ENCODE measurements at regions not wholly inside any gene's neighbourhood (a gene's known extent, or its start where the extent isn't known, plus 50 kb on each side); places are given as distances from the start of the nearest gene placed in this dataset.

DNA sequence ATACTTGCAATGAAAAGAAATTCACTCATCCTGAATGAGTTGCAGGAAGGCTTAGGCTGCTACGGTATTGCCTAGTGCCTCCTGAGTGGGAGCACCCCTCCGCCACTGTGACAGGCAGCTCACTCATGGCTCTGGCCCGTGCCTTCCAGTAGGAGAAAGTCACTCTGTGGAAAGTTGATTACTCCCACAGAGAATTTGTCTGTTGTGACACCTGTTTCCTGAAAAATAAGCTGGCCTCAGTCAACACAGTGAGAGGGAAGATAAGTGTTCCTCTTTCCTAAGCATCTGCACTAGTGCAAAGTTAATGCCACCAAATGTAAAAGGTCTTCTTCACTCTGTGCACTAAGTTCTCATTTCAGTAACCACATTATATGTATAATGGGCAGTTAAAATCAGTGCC lies 158.8 kb upstream of the INHBA start:
- Histone ChIP-seq H3K36me3 (peaks cover 0 to 2% (median 0%) of the 10 kb centered on the region in 6 donors), H3K9me3 (peaks cover 0 to 33% (median 23%) of the 10 kb centered on the region in 8 donors), H3K27ac (no peak overlapping the region), H3K4me3 (no peak overlapping the region), H3K27me3 (replicated peaks in 1 of 7) (no peaks in the 10 kb centered on the region), H3K4me1 (peaks cover 0 to 9% (median 2%) of the 10 kb centered on the region in 6 donors)
- DNase-seq, result no peak
- no peak for TF ChIP-seq POLR2A (IDR thresholded peaks at IDR 0.05)
- TF ChIP-seq POLR2AphosphoS5 (IDR thresholded peaks at IDR 0.05), result no peak
- TF ChIP-seq, protein P1, sequence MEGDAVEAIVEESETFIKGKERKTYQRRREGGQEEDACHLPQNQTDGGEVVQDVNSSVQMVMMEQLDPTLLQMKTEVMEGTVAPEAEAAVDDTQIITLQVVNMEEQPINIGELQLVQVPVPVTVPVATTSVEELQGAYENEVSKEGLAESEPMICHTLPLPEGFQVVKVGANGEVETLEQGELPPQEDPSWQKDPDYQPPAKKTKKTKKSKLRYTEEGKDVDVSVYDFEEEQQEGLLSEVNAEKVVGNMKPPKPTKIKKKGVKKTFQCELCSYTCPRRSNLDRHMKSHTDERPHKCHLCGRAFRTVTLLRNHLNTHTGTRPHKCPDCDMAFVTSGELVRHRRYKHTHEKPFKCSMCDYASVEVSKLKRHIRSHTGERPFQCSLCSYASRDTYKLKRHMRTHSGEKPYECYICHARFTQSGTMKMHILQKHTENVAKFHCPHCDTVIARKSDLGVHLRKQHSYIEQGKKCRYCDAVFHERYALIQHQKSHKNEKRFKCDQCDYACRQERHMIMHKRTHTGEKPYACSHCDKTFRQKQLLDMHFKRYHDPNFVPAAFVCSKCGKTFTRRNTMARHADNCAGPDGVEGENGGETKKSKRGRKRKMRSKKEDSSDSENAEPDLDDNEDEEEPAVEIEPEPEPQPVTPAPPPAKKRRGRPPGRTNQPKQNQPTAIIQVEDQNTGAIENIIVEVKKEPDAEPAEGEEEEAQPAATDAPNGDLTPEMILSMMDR (IDR thresholded peaks at IDR 0.05 in 8 of 11, conservative IDR thresholded peaks at IDR 0.05 in 3 of 11), result no peak
- 19 to 24% (median 22%) methylated on average over 3 of the region's 3 CpGs for WGBS, 5 donors
- intact Hi-C loops (cut with DNase I; ENCODE audit: low total_unique reads), result no loop called here

DNA sequence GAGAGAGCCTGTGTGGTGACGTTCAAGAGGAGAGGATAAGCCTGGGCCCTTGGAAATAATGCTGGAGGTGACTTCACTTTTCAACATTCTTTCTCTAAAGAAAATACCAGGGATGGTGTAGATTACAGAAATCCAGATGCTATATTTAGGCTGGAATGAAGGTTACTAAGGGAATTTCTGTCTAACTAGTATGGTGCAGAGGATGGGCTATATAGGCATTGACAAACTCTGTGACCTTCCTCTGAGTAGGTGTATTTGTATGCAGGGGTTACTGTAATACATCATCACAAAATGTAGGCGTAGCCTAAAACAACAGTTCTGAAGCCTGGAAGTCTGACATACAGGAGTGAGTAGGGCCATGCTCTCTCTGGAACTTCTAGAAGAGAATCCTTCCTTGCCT lies 155.3 kb upstream of the INHBA start:
- TF ChIP-seq POLR2AphosphoS5 (IDR thresholded peaks at IDR 0.05) (no peak), POLR2A (IDR thresholded peaks at IDR 0.05) (no peak)
- TF ChIP-seq, protein P1 (IDR thresholded peaks at IDR 0.05 in 8 of 11, conservative IDR thresholded peaks at IDR 0.05 in 3 of 11), result no peak
- Histone ChIP-seq H3K36me3 (no peaks in the 10 kb centered on the region), H3K27me3 (replicated peaks in 1 of 7) (no peaks in the 10 kb centered on the region), H3K27ac (no peak overlapping the region), H3K4me3 (no peak overlapping the region), H3K9me3 (no peaks in the 10 kb centered on the region), H3K4me1 (peaks cover 0 to 9% (median 2%) of the 10 kb centered on the region in 6 donors)
- WGBS, 5 donors, result 66 to 97% (median 91%) methylated on average over 2 of the region's 2 CpGs
- DNase-seq, result no peak
- intact Hi-C loops (cut with DNase I; ENCODE audit: low total_unique reads), result no loop called here

DNA sequence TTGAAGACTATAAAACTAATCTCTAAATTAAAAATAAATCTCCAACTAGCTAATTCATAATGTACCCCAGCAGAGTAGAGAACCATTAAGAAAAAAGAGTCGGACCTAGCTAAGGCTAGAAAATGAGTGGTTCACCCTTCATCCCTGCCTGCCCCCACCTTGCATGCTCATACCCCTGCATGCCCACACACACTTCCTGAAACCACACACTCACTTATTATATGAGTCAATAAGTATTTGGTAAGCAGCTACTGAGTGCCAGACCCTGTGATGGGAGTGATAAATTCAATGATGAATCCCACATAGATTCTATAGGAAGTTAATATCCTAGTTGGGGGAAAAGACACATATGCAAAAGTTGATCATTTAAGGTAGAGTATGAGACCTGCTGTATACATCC lies 152.9 kb upstream of the INHBA start:
- intact Hi-C loops (cut with DNase I; ENCODE audit: low total_unique reads), result no loop called here
- Histone ChIP-seq H3K27me3 (replicated peaks in 1 of 7) (no peaks in the 10 kb centered on the region), H3K4me1 (no peaks in the 10 kb centered on the region)

DNA sequence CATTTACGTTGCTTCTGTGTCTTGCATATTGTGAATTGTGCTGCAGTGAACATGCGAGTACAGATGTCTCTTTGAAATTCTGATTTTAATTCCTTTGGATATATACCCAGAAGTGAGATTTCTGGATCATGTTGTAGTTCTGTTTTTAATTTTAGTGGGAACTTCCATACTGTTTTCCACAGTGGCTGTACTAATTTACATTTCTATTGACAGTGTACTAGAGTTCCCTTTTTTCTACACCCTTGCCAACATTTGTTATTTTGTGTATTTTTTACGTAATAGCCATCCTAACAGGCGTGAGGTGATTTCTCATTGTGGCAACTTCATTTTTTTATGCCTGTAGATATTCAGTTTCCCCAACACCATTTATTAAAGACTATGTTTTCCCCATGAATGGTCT lies 144.7 kb upstream of the INHBA start:
- DNase-seq, result no peak
- H3K36me3 ChIP-seq, result no peaks in the 10 kb centered on the region
- 74 to 95% (median 84%) methylated on average over 4 of the region's 4 CpGs for WGBS, 5 donors
- no peak overlapping the region for H3K4me3 ChIP-seq
- TF ChIP-seq POLR2AphosphoS5 (IDR thresholded peaks at IDR 0.05) (no peak), POLR2A (IDR thresholded peaks at IDR 0.05) (no peak)
- TF ChIP-seq, protein P1 (IDR thresholded peaks at IDR 0.05 in 8 of 11, conservative IDR thresholded peaks at IDR 0.05 in 3 of 11), result no peak
- intact Hi-C loops (cut with DNase I; ENCODE audit: low total_unique reads), result no loop called here
- H3K27me3 ChIP-seq (replicated peaks in 1 of 7), result no peaks in the 10 kb centered on the region
- peaks cover 0 to 22% (median 6%) of the 10 kb centered on the region in 8 donors for H3K9me3 ChIP-seq
- no peaks in the 10 kb centered on the region for H3K4me1 ChIP-seq
- H3K27ac ChIP-seq, result no peak overlapping the region

More for the DNA sequence above, 152.9 kb upstream of the INHBA start:
- WGBS, 5 donors, result 71 to 91% (median 76%) methylated on average over 1 of the region's 1 CpG
- DNase-seq, result no peak
- TF ChIP-seq, protein P1 (IDR thresholded peaks at IDR 0.05 in 8 of 11, conservative IDR thresholded peaks at IDR 0.05 in 3 of 11), result no peak
- H3K27ac ChIP-seq, result no peak overlapping the region
- no peaks in the 10 kb centered on the region for H3K9me3 ChIP-seq
- no peak overlapping the region for H3K4me3 ChIP-seq
- H3K36me3 ChIP-seq, result no peaks in the 10 kb centered on the region

Data from spleen (tissue), 11 donors.